Hippocampal formation (tissue), 2 donors: ENCODE measurements at regions not wholly inside any gene's neighbourhood (a gene's known extent, or its start where the extent isn't known, plus 50 kb on each side); places are given as distances from the start of the nearest gene placed in this dataset.
"Not testable (repeated sequence)": the region's sequence is repeated elsewhere in the genome, so short reads cannot be mapped to it uniquely, and the experiment has no call there.

Source experiments
- DNase-seq, 2 donors: peaks; one replicate each; lab custom pipeline; 2025; lab: John Stamatoyannopoulos, UW

- DNase-seq: not testable (repeated sequence)
Measured at GRCh38 chrY:7588176-7588575, 676.6 kb upstream of the AMELY start.

GRCh38 chrY:7562541-7562940, 651.0 kb upstream of the AMELY start:
- no peak for DNase-seq

- DNase-seq: no peak
Measured at GRCh38 chrY:7557675-7558074, 646.1 kb upstream of the AMELY start.

- DNase-seq: no peak
Measured at GRCh38 chrY:7555006-7555405, 643.5 kb upstream of the AMELY start.

- DNase-seq: no peak
Measured at GRCh38 chrY:7545060-7545459, 633.5 kb upstream of the AMELY start.

GRCh38 chrY:7544172-7544770, 632.7 kb upstream of the AMELY start:
- DNase-seq: no peak

GRCh38 chrY:7543506-7543905, 632.0 kb upstream of the AMELY start:
- no peak for DNase-seq

- DNase-seq: no peak
Measured at GRCh38 chrY:7542256-7542858, 630.8 kb upstream of the AMELY start.

GRCh38 chrY:7529396-7529795, 617.8 kb upstream of the AMELY start:
- DNase-seq: no peak

GRCh38 chrY:7527568-7527967, 616.0 kb upstream of the AMELY start:
- DNase-seq: not testable (repeated sequence)

GRCh38 chrY:7518387-7518786, 606.8 kb upstream of the AMELY start:
- no peak for DNase-seq

GRCh38 chrY:7516268-7516667, 604.7 kb upstream of the AMELY start:
- no peak for DNase-seq

GRCh38 chrY:7515812-7516211, 604.3 kb upstream of the AMELY start:
- DNase-seq: no peak

- no peak for DNase-seq
Measured at GRCh38 chrY:7502896-7503295, 591.3 kb upstream of the AMELY start.

- DNase-seq: no peak
Measured at GRCh38 chrY:7501236-7501635, 589.7 kb upstream of the AMELY start.

GRCh38 chrY:7496001-7496400, 584.4 kb upstream of the AMELY start:
- no peak for DNase-seq

GRCh38 chrY:7484455-7485285, 573.1 kb upstream of the AMELY start:
- not testable (repeated sequence) for DNase-seq

- no peak for DNase-seq
Measured at GRCh38 chrY:7471976-7472375, 560.4 kb upstream of the AMELY start.

GRCh38 chrY:7470037-7470436, 558.5 kb upstream of the AMELY start:
- DNase-seq: no peak

- DNase-seq: no peak
Measured at GRCh38 chrY:7468951-7469745, 557.6 kb upstream of the AMELY start.

GRCh38 chrY:7467796-7468520, 556.4 kb upstream of the AMELY start:
- no peak for DNase-seq

GRCh38 chrY:7465185-7465621, 553.7 kb upstream of the AMELY start:
- peak in 1 of 2 donors; percentile 0 for DNase-seq
